ENCODE measurements at regions not wholly inside any gene's neighbourhood (a gene's known extent, or its start where the extent isn't known, plus 50 kb on each side); places are given as distances from the start of the nearest gene placed in this dataset.

GRCh38 chr10:118246332-118247295 lies 95.5 kb downstream of the FAM204A start:
- DNase-seq = no peak

GRCh38 chr10:118243907-118244306 lies 98.2 kb downstream of the FAM204A start:
- no peak for DNase-seq

- DNase-seq = peak; percentile 73 to 81
Measured at GRCh38 chr10:118241229-118242137, 100.6 kb downstream of the FAM204A start.

- no peak for DNase-seq
Measured at GRCh38 chr10:118239236-118239630, 102.9 kb downstream of the FAM204A start.

- DNase-seq = no peak
Measured at GRCh38 chr10:118238573-118239235, 103.4 kb downstream of the FAM204A start.

- DNase-seq = no peak
Measured at GRCh38 chr10:118237930-118238329, 104.2 kb downstream of the FAM204A start.

- no peak for DNase-seq
Measured at GRCh38 chr10:118234683-118235082, 107.4 kb downstream of the FAM204A start.

- DNase-seq = no peak
Measured at GRCh38 chr10:118220346-118220850, 121.7 kb downstream of the FAM204A start.

GRCh38 chr10:118218562-118218961 lies 123.6 kb downstream of the FAM204A start:
- no peak for DNase-seq

- no peak for DNase-seq
Measured at GRCh38 chr10:118216571-118217170, 125.5 kb downstream of the FAM204A start.

- no peak for DNase-seq
Measured at GRCh38 chr10:118216020-118216419, 126.1 kb downstream of the FAM204A start.

GRCh38 chr10:118214776-118215175 lies 127.3 kb downstream of the FAM204A start:
- no peak for DNase-seq

- no peak for DNase-seq
Measured at GRCh38 chr10:118213436-118213835, 128.7 kb downstream of the FAM204A start.

- DNase-seq = no peak
Measured at GRCh38 chr10:118210276-118210675, 131.8 kb downstream of the FAM204A start.

- no peak for DNase-seq
Measured at GRCh38 chr10:118209215-118209614, 132.9 kb downstream of the FAM204A start.

GRCh38 chr10:118207470-118208007 lies 134.6 kb downstream of the FAM204A start:
- no peak for DNase-seq

GRCh38 chr10:118204292-118204943 lies 137.7 kb downstream of the FAM204A start:
- no peak for DNase-seq

GRCh38 chr10:118203461-118203860 lies 138.7 kb downstream of the FAM204A start:
- DNase-seq = no peak

- DNase-seq = no peak
Measured at GRCh38 chr10:118195729-118196128, 146.4 kb downstream of the FAM204A start.

- no peak for DNase-seq
Measured at GRCh38 chr10:118193642-118194041, 146.9 kb upstream of the RAB11FIP2 start.

- no peak for DNase-seq
Measured at GRCh38 chr10:118181021-118181420, 134.3 kb upstream of the RAB11FIP2 start.

Data from activated CD4-positive, alpha-beta T cell treated with anti-CD3 and anti-CD28 coated beads, Interleukin-2, amount 50 U/mL, for 48 hours (primary cell).